IMR-90 (cell line): ENCODE measurements at regions not wholly inside any gene's neighbourhood (a gene's known extent, or its start where the extent isn't known, plus 50 kb on each side); places are given as distances from the start of the nearest gene placed in this dataset.

ENCODE experiments used
- ATAC-seq: fragments of 200-7000 bp; cut with Tn5 transposase; 2 replicates; pipeline ENCODE4 v1.9.1; 2020; ENCODE audit warnings: low read depth, mild to moderate bottlenecking, moderate library complexity
- BruUV-seq: library from RNA; stranded (reverse); fragments of 400-500 nt; replicated peaks from 2 replicates; lab custom pipeline; 2021; lab: Mats Ljungman, UMichigan
- CTCF ChIA-PET: fragments of 300-600 bp; formaldehyde crosslinking; extraction: SDS; loops from one replicate; lab custom pipeline; 2021; ENCODE audit warnings: antibody characterized with exemption; lab: Yijun Ruan, JAX
- POLR2A ChIA-PET: fragments of 300-600 bp; sonication (Branson Sonifier 250); formaldehyde crosslinking; loops from one replicate; lab custom pipeline; 2022; ENCODE audit warnings: antibody characterized with exemption; ENCODE audit not compliant: unreplicated experiment; lab: Charles Lee
- DNase-seq: peaks from one replicate; pipeline ENCODE4 v3.0.0; 2013
- H2AFZ ChIP-seq: replicated peaks from 2 replicates; pipeline ENCODE3; 2013; ENCODE audit warnings: low read length, mild to moderate bottlenecking; ENCODE audit not compliant: poor library complexity
- H2AK5ac ChIP-seq: 2 replicates; pipeline ENCODE4 v1.6.1; 2013; ENCODE audit warnings: low read depth, low read length, inconsistent platforms
- H2AK9ac ChIP-seq: replicated peaks from 2 replicates; pipeline ENCODE3; 2013; ENCODE audit warnings: mild to moderate bottlenecking, low read depth, low read length, moderate library complexity; ENCODE audit not compliant: poor library complexity
- H2BK120ac ChIP-seq: 2 replicates; pipeline ENCODE4 v1.6.1; 2013; ENCODE audit warnings: low read depth, low read length, inconsistent platforms
- H2BK15ac ChIP-seq: 3 replicates; pipeline ENCODE4 v1.6.1; 2013; ENCODE audit warnings: low read depth, low read length, inconsistent platforms
- H2BK20ac ChIP-seq: 2 replicates; pipeline ENCODE4 v1.6.1; 2013; ENCODE audit warnings: low read depth, mild to moderate bottlenecking, inconsistent platforms, low read length, moderate library complexity
- H2BK5ac ChIP-seq: 2 replicates; pipeline ENCODE4 v1.6.1; 2013; ENCODE audit warnings: mild to moderate bottlenecking, low read depth, low read length, inconsistent platforms; ENCODE audit not compliant: poor library complexity, severe bottlenecking
- H3K14ac ChIP-seq: replicated peaks from 2 replicates; pipeline ENCODE4 v1.6.1; 2013; ENCODE audit warnings: low read depth, low read length, inconsistent platforms
- H3K18ac ChIP-seq: 2 replicates; pipeline ENCODE4 v1.6.1; 2013; ENCODE audit warnings: low read depth, low read length, control low read depth
- H3K23ac ChIP-seq: 2 replicates; pipeline ENCODE4 v1.6.1; 2013; ENCODE audit warnings: low read depth, low read length, inconsistent platforms
- H3K27ac ChIP-seq: 2 replicates; pipeline ENCODE4 v1.5.1; 2013; ENCODE audit warnings: mild to moderate bottlenecking, control low read depth, low read length; ENCODE audit not compliant: insufficient read depth
- H3K27me3 ChIP-seq: 2 replicates; pipeline ENCODE4 v1.6.1; 2013; ENCODE audit warnings: low read length; ENCODE audit not compliant: control insufficient read depth, insufficient read depth
- H3K36me3 ChIP-seq: 2 replicates; pipeline ENCODE4 v1.6.1; 2013; ENCODE audit warnings: low read length, mixed read lengths; ENCODE audit not compliant: control insufficient read depth, insufficient read depth
- H3K4ac ChIP-seq: 2 replicates; pipeline ENCODE4 v1.6.1; 2013; ENCODE audit warnings: low read depth, low read length, inconsistent platforms
- H3K4me1 ChIP-seq: 2 replicates; pipeline ENCODE4 v1.6.1; 2013; ENCODE audit warnings: low read length, mixed read lengths; ENCODE audit not compliant: control insufficient read depth, insufficient read depth
- H3K4me2 ChIP-seq: 2 replicates; pipeline ENCODE4 v1.6.1; 2013; ENCODE audit warnings: low read depth, mild to moderate bottlenecking, control low read depth, low read length, moderate library complexity
- H3K4me3 ChIP-seq: 2 replicates; pipeline ENCODE4 v1.5.1; 2013; ENCODE audit warnings: low read depth, mild to moderate bottlenecking, control low read depth, low read length, moderate library complexity; ENCODE audit not compliant: insufficient read depth
- H3K56ac ChIP-seq: 2 replicates; pipeline ENCODE4 v1.6.1; 2013; ENCODE audit warnings: low read length, inconsistent platforms; ENCODE audit not compliant: insufficient read depth; ENCODE audit errors: extremely low read depth
- H3K79me1 ChIP-seq, 2 experiments: 2 replicates each; pipeline ENCODE4 v1.6.1; 2013; ENCODE audit warnings: low read length in 2 of 2, inconsistent platforms in 1 of 2, low read depth in 1 of 2
- H3K9ac ChIP-seq: 2 replicates; pipeline ENCODE4 v1.6.1; 2013; ENCODE audit warnings: low read depth, low read length, control low read depth
- H3K9me1 ChIP-seq: 2 replicates; pipeline ENCODE4 v1.6.1; 2013; ENCODE audit warnings: low read length, inconsistent platforms; ENCODE audit not compliant: insufficient read depth
- H3K9me3 ChIP-seq: 2 replicates; pipeline ENCODE4 v1.6.1; 2013; ENCODE audit warnings: low read length; ENCODE audit not compliant: control insufficient read depth, insufficient read depth
- H4K20me1 ChIP-seq: 2 replicates; pipeline ENCODE4 v1.6.1; 2013; ENCODE audit warnings: low read length, inconsistent platforms; ENCODE audit not compliant: insufficient read depth
- H4K5ac ChIP-seq: 2 replicates; pipeline ENCODE4 v1.6.1; 2013; ENCODE audit warnings: mild to moderate bottlenecking, low read depth, low read length, control low read depth
- H4K8ac ChIP-seq, 2 experiments: 2 replicates each; pipeline ENCODE4 v1.6.1; 2013; ENCODE audit warnings: low read depth in 2 of 2, low read length in 2 of 2, control low read depth in 1 of 2, inconsistent platforms in 1 of 2
- H4K91ac ChIP-seq: 2 replicates; pipeline ENCODE4 v1.6.1; 2013; ENCODE audit warnings: low read depth, low read length, inconsistent platforms; ENCODE audit not compliant: insufficient read depth
- BHLHE40 ChIP-seq: fragments of 150-350 bp; IDR thresholded peaks from 2 replicates; pipeline ENCODE4 v1.6.1; 2016; ENCODE audit warnings: mild to moderate bottlenecking, low read depth, low read length
- CTCF ChIP-seq: conservative IDR thresholded peaks from 2 replicates; pipeline ENCODE4 v1.5.1; 2012; ENCODE audit warnings: mild to moderate bottlenecking, low read depth, low read length, improper control_type of control experiment
- ELK1 ChIP-seq: fragments of 150-350 bp; IDR thresholded peaks from 2 replicates; pipeline ENCODE4 v1.6.1; 2016; ENCODE audit warnings: low read depth, mild to moderate bottlenecking, low read length, moderate library complexity, borderline replicate concordance
- FOS ChIP-seq: fragments of 150-350 bp; IDR thresholded peaks from 2 replicates; pipeline ENCODE4 v1.6.1; 2016; ENCODE audit warnings: low read depth, low read length
- MAFK ChIP-seq: IDR thresholded peaks from 2 replicates; pipeline ENCODE4 v1.6.1; 2012; ENCODE audit warnings: low read depth, low read length, improper control_type of control experiment
- POLR2A ChIP-seq: IDR thresholded peaks from 2 replicates; pipeline ENCODE4 v1.6.1; 2012; ENCODE audit warnings: mild to moderate bottlenecking, low read depth, low read length
- RAD21 ChIP-seq: IDR thresholded peaks from 2 replicates; pipeline ENCODE4 v1.6.1; 2012; ENCODE audit warnings: low read length, improper control_type of control experiment
- RCOR1 ChIP-seq: IDR thresholded peaks from 2 replicates; pipeline ENCODE4 v1.6.1; 2012; ENCODE audit warnings: mild to moderate bottlenecking, low read length, improper control_type of control experiment; ENCODE audit not compliant: insufficient replicate concordance
- RFX5 ChIP-seq: IDR thresholded peaks from 2 replicates; pipeline ENCODE4 v1.8.0; 2012; ENCODE audit warnings: low read depth, mild to moderate bottlenecking, low read length, moderate library complexity
- USF2 ChIP-seq: fragments of 150-350 bp; IDR thresholded peaks from 2 replicates; pipeline ENCODE4 v1.6.1; 2017; ENCODE audit warnings: mild to moderate bottlenecking, antibody characterized with exemption, low read length, low read depth
- WGBS, 2 experiments: methylation state at CpG; one replicate each; pipeline versions ENCODE4 v1.1.5 to v1.1.7; 2013; ENCODE audit warnings: missing lambda C conversion rate in 2 of 2; ENCODE audit not compliant: insufficient read length in 1 of 2; ENCODE audit errors: extremely low coverage in 2 of 2; 5-methylcytosine and 5-hydroxymethylcytosine counted together
- dilution Hi-C: fragments of 300-500 bp; cut with HindIII; formaldehyde crosslinking; loops from one replicate; pipeline ENCODE4 v1.14.3; 2018; ENCODE audit warnings: low sequenced_read_pairs; ENCODE audit not compliant: unreplicated experiment
- in situ Hi-C: fragments of 300-500 bp; cut with MboI; formaldehyde crosslinking; loops from 3 replicates; pipeline ENCODE4 v1.14.3; 2019; ENCODE audit warnings: low sequenced_read_pairs, inconsistent platforms, mixed read lengths
- intact Hi-C: fragments of 100-400 bp; cut with micrococcal nuclease; formaldehyde crosslinking; loops from 2 replicates; pipeline ENCODE4 v1.10.0; 2022

GRCh38 chr3:74127256-74127655 is 487.2 kb downstream of the CNTN3 start:
- Histone ChIP-seq H2BK15ac (no peak overlapping the region), H3K9me3 (no peaks in the 10 kb centered on the region), H2BK5ac (no peak overlapping the region), H3K4me2 (no peak overlapping the region), H3K14ac (no peak overlapping the region), H2AK5ac (no peak overlapping the region), H3K79me1 (no peaks in the 10 kb centered on the region), H4K20me1 (no peaks in the 10 kb centered on the region), H4K5ac (no peak overlapping the region), H3K4me3 (no peak overlapping the region), H4K8ac (no peak overlapping the region), H3K9me1 (no peaks in the 10 kb centered on the region), H2AK9ac (no peak overlapping the region), H2AFZ (no peak overlapping the region), H3K27ac (no peak overlapping the region), H3K18ac (no peak overlapping the region), H3K4ac (no peak overlapping the region), H3K56ac (no peak overlapping the region), H3K36me3 (no peaks in the 10 kb centered on the region), H2BK120ac (no peak overlapping the region), H3K4me1 (no peaks in the 10 kb centered on the region), H3K9ac (no peak overlapping the region), H3K27me3 (no peaks in the 10 kb centered on the region), H3K23ac (no peak overlapping the region), H4K91ac (no peak overlapping the region), H2BK20ac (no peak overlapping the region)
- no CpG with 5 or more reads among the region's 1 CpG for WGBS, 2 experiments
- dilution Hi-C loops: no loop called here
- in situ Hi-C loops: no loop called here
- no TSS peak for BruUV-seq
- ChIA-PET CTCF (interaction anchor here (0.6 kb wide), 2 partner anchors 12 to 348 kb away, joined by 3 to 6 read pairs; no protein-coding TSS in a partner anchor), POLR2A (no interaction called here)
- DNase-seq: no peak
- TF ChIP-seq FOS (no peak), MAFK (no peak), BHLHE40 (no peak), ELK1 (no peak), RAD21 (no peak), USF2 (no peak), RFX5 (no peak), POLR2A (no peak), CTCF (no peak), RCOR1 (no peak)
- intact Hi-C loops: no loop called here
- ATAC-seq: no peak
